ENCODE measurements at regions not wholly inside any gene's neighbourhood (a gene's known extent, or its start where the extent isn't known, plus 50 kb on each side); places are given as distances from the start of the nearest gene placed in this dataset.

GRCh38 chr18:39976771-39977170 is 1978.3 kb upstream of the PIK3C3 start:
- no peak for DNase-seq (ENCODE audit: low read depth)

- DNase-seq (ENCODE audit: low read depth) = no peak
These were observed 1982.5 kb upstream of the PIK3C3 start for GRCh38 chr18:39972521-39972920.

GRCh38 chr18:39969803-39970494 is 1985.1 kb upstream of the PIK3C3 start:
- DNase-seq (ENCODE audit: low read depth) = no peak

GRCh38 chr18:39966275-39966674 is 1988.8 kb upstream of the PIK3C3 start:
- no peak for DNase-seq (ENCODE audit: low read depth)

- no peak for DNase-seq (ENCODE audit: low read depth)
These were observed 1992.5 kb upstream of the PIK3C3 start for GRCh38 chr18:39962546-39962945.

GRCh38 chr18:39960550-39960949 is 1994.5 kb upstream of the PIK3C3 start:
- DNase-seq (ENCODE audit: low read depth) = no peak

- DNase-seq (ENCODE audit: low read depth) = no peak
These were observed 1995.2 kb upstream of the PIK3C3 start for GRCh38 chr18:39959839-39960238.

GRCh38 chr18:39958876-39959275 is 1996.2 kb upstream of the PIK3C3 start:
- DNase-seq (ENCODE audit: low read depth) = no peak

GRCh38 chr18:39952816-39953215 is 2002.2 kb upstream of the PIK3C3 start:
- DNase-seq (ENCODE audit: low read depth) = no peak

- no peak for DNase-seq (ENCODE audit: low read depth)
These were observed 2003.8 kb upstream of the PIK3C3 start for GRCh38 chr18:39951142-39951720.

- peak; percentile 93 for DNase-seq (ENCODE audit: low read depth)
These were observed 2008.4 kb upstream of the PIK3C3 start for GRCh38 chr18:39946623-39947061.

GRCh38 chr18:39945076-39945475 is 2010.0 kb upstream of the PIK3C3 start:
- no peak for DNase-seq (ENCODE audit: low read depth)

- no peak for DNase-seq (ENCODE audit: low read depth)
These were observed 2012.3 kb upstream of the PIK3C3 start for GRCh38 chr18:39942702-39943101.

- no peak for DNase-seq (ENCODE audit: low read depth)
These were observed 2016.1 kb upstream of the PIK3C3 start for GRCh38 chr18:39938676-39939608.

GRCh38 chr18:39935598-39935997 is 2019.4 kb upstream of the PIK3C3 start:
- no peak for DNase-seq (ENCODE audit: low read depth)

- DNase-seq (ENCODE audit: low read depth) = no peak
These were observed 2036.2 kb upstream of the PIK3C3 start for GRCh38 chr18:39918847-39919246.

- DNase-seq (ENCODE audit: low read depth) = no peak
These were observed 2041.2 kb upstream of the PIK3C3 start for GRCh38 chr18:39913672-39914366.

GRCh38 chr18:39911716-39912115 is 2043.3 kb upstream of the PIK3C3 start:
- DNase-seq (ENCODE audit: low read depth) = no peak

GRCh38 chr18:39909706-39910105 is 2045.3 kb upstream of the PIK3C3 start:
- peak; percentile 8 for DNase-seq (ENCODE audit: low read depth)

- no peak for DNase-seq (ENCODE audit: low read depth)
These were observed 2068.9 kb upstream of the PIK3C3 start for GRCh38 chr18:39886136-39886535.

- DNase-seq (ENCODE audit: low read depth) = no peak
These were observed 2082.4 kb upstream of the PIK3C3 start for GRCh38 chr18:39872651-39873050.

- no peak for DNase-seq (ENCODE audit: low read depth)
These were observed 2083.1 kb upstream of the PIK3C3 start for GRCh38 chr18:39871961-39872360.
